SK-N-MC (cell line): ENCODE measurements at regions not wholly inside any gene's neighbourhood (a gene's known extent, or its start where the extent isn't known, plus 50 kb on each side); places are given as distances from the start of the nearest gene placed in this dataset.

Source experiments
- DNase-seq: peaks from one replicate; pipeline ENCODE4 v3.0.0-alpha.2; 2011; ENCODE audit warnings: low read depth, low spot score
- H3K27ac ChIP-seq: fragments of 200-600 bp; sonication (generic); 2 replicates; pipeline ENCODE4 v1.5.1; 2016; ENCODE audit warnings: mixed run types
- H3K36me3 ChIP-seq: fragments of 200-600 bp; sonication (generic); 2 replicates; pipeline ENCODE4 v1.6.1; 2017; ENCODE audit warnings: antibody characterized with exemption, low read length, mixed read lengths; ENCODE audit not compliant: insufficient read depth
- H3K4me3 ChIP-seq: fragments of 200-600 bp; sonication (generic); 2 replicates; pipeline ENCODE4 v1.5.1; 2016
- H3K9ac ChIP-seq: fragments of 200-600 bp; sonication (generic); 2 replicates; pipeline ENCODE4 v1.8.0; 2017; ENCODE audit warnings: mixed run types, mixed read lengths; ENCODE audit not compliant: insufficient read length
- H3K9me3 ChIP-seq: fragments of 200-600 bp; sonication (generic); 2 replicates; pipeline ENCODE4 v1.6.1; 2017; ENCODE audit warnings: low read depth, mild to moderate bottlenecking, antibody characterized with exemption, low read length, moderate library complexity, mixed read lengths
- EZH2 ChIP-seq: fragments of 200-600 bp; sonication (generic); IDR thresholded peaks from one replicate; pipeline ENCODE4 v1.6.1; 2017; ENCODE audit warnings: antibody characterized with exemption
- FOXP2 ChIP-seq: optimal IDR thresholded peaks from 2 replicates; pipeline ENCODE3; 2011; ENCODE audit warnings: mild to moderate bottlenecking, moderate library complexity; ENCODE audit not compliant: insufficient read depth; ENCODE audit errors: extremely low read length, control extremely low read depth
- POLR2AphosphoS5 ChIP-seq: IDR thresholded peaks from 2 replicates; pipeline ENCODE4 v1.6.1; 2012; ENCODE audit warnings: mild to moderate bottlenecking, low read depth, low read length, borderline replicate concordance

DNA sequence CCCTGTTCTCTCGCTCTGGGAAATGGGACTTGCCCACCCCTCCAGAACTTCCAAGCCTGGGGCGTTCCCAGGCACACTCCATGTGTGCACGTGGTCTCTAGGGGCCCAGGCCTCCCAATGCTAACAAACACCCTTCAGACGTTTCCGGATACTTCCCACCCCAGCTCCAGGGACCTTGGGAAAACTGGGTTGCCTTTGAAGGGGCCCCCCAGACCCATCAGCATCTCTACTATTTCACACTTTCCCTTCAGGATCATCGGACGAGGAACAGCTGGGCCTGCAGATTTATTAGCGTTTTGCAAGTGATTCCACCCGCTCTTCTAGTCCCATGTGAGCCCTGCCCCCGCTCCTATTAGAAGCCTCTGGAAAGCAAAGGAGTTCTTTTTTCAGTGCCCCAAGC is 63.2 kb downstream of the MAGEF1 start:
- no peak for DNase-seq
- H3K36me3 ChIP-seq: no peaks in the 10 kb centered on the region
- TF ChIP-seq POLR2AphosphoS5 (no peak), EZH2 (no peak), FOXP2 (no peak)
- no peak overlapping the region for H3K9ac ChIP-seq
- no peak overlapping the region for H3K4me3 ChIP-seq
- H3K9me3 ChIP-seq: no peaks in the 10 kb centered on the region
- no peak overlapping the region for H3K27ac ChIP-seq

DNA sequence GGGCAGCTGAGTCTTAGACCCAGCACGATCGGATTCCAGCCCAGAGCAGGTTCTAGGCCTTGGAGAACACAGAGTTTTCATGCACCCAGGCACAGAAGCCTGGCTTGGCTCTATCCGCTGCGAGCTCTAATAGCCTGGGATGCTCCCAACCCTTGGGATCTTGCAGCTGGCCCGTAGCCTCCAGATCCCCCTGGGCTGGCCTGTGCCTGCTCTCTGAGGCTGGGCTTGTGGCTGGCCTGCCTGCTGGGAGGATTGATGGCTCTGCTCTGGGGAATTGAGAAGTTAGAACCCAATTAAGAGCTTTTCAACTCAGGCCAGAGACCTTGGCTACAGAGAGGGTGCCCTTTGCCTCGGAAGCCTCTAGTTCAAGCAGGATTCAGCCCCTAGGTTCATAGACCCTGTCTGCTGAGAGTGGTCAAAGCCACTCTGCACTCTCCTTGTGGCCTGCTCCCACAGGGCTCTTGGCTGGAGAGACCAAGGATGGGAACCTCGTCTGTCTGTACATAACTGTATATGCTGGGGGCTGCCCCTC is 64.4 kb downstream of the MAGEF1 start:
- TF ChIP-seq EZH2: no peak
- TF ChIP-seq POLR2AphosphoS5: no peak
- TF ChIP-seq FOXP2: no peak
- Histone ChIP-seq H3K9me3 (no peaks in the 10 kb centered on the region), H3K4me3 (no peak overlapping the region), H3K9ac (no peak overlapping the region), H3K36me3 (no peaks in the 10 kb centered on the region), H3K27ac (no peak overlapping the region)
- no peak for DNase-seq

DNA sequence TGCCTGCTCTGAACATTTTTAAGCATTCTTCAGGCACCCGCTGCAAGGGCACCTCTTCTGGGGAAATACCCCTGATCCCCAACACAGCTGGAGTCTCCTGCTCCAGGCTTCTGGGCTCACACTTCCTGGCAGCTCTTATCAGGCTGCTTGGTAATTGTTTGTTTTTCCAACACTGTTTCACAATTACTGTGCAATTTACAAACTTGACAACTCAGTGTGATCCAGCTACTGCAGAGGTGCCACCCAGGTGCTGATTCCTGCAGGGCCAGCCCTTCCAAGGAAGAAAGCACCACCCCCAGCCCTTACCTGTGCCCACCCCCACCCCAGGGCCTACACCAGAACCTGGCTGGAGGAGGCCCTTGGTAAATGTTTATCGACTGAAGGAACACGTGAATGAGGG is 66.5 kb downstream of the MAGEF1 start:
- DNase-seq: no peak
- Histone ChIP-seq H3K9me3 (no peaks in the 10 kb centered on the region), H3K9ac (no peak overlapping the region), H3K27ac (no peak overlapping the region), H3K4me3 (no peak overlapping the region), H3K36me3 (no peaks in the 10 kb centered on the region)
- TF ChIP-seq POLR2AphosphoS5: no peak
- no peak for TF ChIP-seq FOXP2
- TF ChIP-seq EZH2: no peak

DNA sequence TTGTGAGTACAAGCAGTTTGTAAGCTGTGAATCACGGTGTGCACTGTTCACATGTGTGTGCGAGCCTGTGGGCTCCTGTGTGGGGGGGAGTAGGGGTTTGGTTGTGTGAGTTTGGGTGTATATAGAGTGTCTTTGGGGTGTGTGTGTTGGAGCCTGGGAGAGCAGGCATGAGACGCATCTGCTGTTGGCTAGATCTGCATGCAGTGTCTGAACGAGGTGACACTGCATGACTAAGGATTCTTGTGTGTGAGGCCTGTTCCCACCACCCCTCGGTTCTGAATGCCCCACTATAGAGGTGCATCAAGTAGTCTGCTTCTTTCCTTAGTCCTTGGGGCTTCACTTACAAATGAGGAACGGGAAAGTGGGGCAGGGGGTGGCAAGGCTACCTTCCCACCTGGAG is 68.4 kb downstream of the MAGEF1 start:
- no peak for DNase-seq
- Histone ChIP-seq H3K36me3 (no peaks in the 10 kb centered on the region), H3K4me3 (no peak overlapping the region), H3K27ac (no peak overlapping the region), H3K9ac (no peak overlapping the region), H3K9me3 (no peaks in the 10 kb centered on the region)
- TF ChIP-seq EZH2: no peak
- no peak for TF ChIP-seq FOXP2
- TF ChIP-seq POLR2AphosphoS5: no peak

DNA sequence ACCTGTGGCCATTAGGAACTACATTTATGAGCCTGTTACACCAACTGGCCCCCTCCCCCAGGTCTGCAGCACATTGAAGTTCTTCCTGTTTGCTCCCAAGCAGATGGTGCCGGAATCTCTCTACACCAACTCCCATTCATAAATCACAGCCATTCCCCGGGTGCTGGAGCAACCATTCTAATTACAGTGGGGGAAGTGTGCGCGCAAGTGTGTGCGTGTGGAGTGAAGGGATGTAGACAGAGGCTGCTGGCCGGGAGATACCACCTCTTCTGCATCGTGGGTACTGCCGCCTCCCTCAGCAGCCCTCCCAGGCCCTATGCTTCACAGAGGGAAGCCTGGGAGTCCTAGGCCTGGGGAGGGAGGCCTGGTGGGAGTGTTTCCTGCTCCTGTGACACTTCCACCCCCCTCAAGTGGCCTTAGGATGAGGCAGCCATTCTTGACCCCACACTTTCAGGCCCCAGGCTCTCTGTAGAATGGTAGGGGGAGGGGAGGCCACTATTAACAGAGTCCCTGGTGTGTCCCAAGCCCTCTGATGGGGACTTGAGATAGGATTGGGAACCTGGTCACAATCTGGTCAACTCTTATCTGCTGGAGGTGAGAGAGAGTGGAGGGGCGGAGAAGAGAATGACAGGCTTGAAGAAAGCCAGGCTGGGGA is 69.1 kb downstream of the MAGEF1 start:
- Histone ChIP-seq H3K9me3 (no peaks in the 10 kb centered on the region), H3K36me3 (no peaks in the 10 kb centered on the region), H3K27ac (no peak overlapping the region), H3K9ac (no peak overlapping the region), H3K4me3 (no peak overlapping the region)
- no peak for DNase-seq
- TF ChIP-seq POLR2AphosphoS5: no peak
- TF ChIP-seq EZH2: no peak
- no peak for TF ChIP-seq FOXP2

DNA sequence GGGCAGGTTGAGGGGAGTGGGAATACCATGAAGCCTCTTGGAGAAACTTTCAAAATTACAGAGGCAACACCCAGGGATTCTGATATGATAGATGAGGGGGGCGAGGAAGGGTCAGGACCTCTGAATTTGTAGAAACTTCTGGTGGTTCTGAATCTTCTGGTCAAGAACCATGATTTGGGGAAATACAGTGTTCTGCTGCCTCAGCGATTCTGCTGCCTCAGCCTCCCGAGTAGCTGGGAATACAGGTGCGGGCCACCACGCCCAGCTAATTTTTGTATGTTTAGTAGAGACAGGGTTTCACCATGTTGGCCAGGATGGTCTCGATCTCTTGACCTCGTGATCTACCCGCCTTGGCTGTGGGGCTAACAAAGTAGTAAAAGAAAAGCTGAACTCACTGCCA is 70.4 kb downstream of the MAGEF1 start:
- H3K9me3 ChIP-seq: no peaks in the 10 kb centered on the region
- DNase-seq: no peak
- H3K36me3 ChIP-seq: no peaks in the 10 kb centered on the region
- no peak for TF ChIP-seq FOXP2
- TF ChIP-seq POLR2AphosphoS5: no peak
- no peak for TF ChIP-seq EZH2
- H3K27ac ChIP-seq: no peak overlapping the region
- H3K4me3 ChIP-seq: no peak overlapping the region
- no peak overlapping the region for H3K9ac ChIP-seq

DNA sequence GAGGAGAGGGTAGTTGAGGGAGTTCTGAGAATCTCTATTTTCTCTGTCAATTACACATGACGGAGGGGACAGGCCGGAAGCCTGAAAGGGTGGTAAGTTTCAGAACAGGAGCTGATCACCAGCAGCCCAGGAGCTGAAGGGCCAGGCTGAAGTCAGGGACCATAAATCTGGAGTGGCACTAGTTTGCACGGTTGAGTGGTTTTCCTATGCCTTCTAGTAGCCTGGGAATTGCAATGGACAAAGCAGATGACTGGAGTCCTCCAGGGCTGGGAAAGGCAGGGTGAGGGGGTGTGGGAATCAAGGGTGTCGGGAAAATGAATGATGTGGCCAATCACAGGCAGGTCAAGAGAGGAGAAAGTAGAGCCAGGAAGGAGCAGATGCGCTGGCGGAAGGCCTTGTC is 72.5 kb downstream of the MAGEF1 start:
- Histone ChIP-seq H3K4me3 (no peak overlapping the region), H3K9ac (no peak overlapping the region), H3K27ac (no peak overlapping the region), H3K9me3 (no peaks in the 10 kb centered on the region), H3K36me3 (no peaks in the 10 kb centered on the region)
- no peak for DNase-seq
- TF ChIP-seq FOXP2 (no peak), EZH2 (no peak), POLR2AphosphoS5 (no peak)

DNA sequence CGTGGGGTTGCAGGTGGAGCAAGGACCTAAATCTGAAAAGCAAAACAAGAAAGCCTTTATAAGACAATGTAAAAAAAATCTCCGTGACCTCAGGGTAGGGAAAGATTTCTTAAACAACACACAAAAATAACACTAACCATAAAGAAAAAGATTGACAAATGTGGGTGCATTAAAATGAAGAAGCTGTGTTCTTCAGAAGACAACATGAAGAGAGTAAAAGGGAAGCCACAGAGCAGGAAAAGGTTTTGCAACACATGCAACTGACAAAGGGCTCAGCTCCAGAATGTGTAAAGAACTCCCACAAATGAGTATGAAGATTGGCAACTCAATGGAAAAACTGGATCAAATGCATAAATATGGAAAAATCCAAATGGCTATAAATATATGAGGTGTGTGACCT is 74.2 kb downstream of the MAGEF1 start:
- Histone ChIP-seq H3K9me3 (no peaks in the 10 kb centered on the region), H3K36me3 (no peaks in the 10 kb centered on the region), H3K27ac (peak overlapping the region; percentile 92), H3K4me3 (no peak overlapping the region), H3K9ac (no peak overlapping the region)
- DNase-seq: no peak
- no peak for TF ChIP-seq EZH2

DNA sequence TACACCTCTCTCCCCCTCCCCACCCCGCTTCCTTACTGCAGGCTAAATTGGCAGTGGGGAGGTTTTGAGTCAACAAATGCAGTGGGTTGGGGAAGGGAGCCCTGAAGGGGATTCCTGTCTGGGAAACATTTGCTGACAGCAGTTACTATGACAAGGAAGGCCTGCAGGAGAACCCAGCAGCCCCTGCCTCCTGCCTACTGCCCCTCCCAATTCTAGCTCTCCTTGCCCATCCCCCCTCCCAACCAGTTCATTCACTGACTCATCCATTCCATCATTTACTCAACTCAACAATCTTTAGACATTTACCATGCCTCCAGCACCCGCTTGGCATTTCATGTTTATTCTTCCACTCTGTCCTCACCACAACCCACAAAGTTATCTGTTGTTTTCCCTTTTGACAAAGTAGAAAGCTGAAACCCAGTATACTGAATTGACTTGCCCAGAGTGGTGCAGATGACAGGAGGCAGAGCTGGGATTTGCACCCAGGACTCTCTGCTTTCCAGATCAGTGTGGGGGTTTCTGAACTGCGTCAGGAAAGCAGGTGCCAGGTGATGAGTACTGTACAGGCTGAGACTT is 75.0 kb downstream of the MAGEF1 start:
- Histone ChIP-seq H3K4me3 (peak overlapping the region; percentile 43), H3K9ac (peak overlapping the region; percentile 61), H3K36me3 (no peaks in the 10 kb centered on the region), H3K9me3 (no peaks in the 10 kb centered on the region), H3K27ac (peak overlapping the region; percentile 92)
- TF ChIP-seq POLR2AphosphoS5 (no peak; the same call in 1 of the 2 replicates), FOXP2 (peak; percentile 73), EZH2 (no peak)
- peak; percentile 86 for DNase-seq
